GM12878 (cell line): ENCODE measurements at regions not wholly inside any gene's neighbourhood (a gene's known extent, or its start where the extent isn't known, plus 50 kb on each side); places are given as distances from the start of the nearest gene placed in this dataset.

Experiments
- ATAC-seq: fragments of 200-7000 bp; cut with Tn5 transposase; 3 replicates; pipeline ENCODE4 v1.9.1; 2020; ENCODE audit warnings: mild to moderate bottlenecking, moderate library complexity
- BruUV-seq: library from RNA; stranded (reverse); fragments of 400-500 nt; replicated peaks from 2 replicates; lab custom pipeline; 2021; lab: Mats Ljungman, UMichigan
- CTCF ChIA-PET: fragments of 300-600 bp; sonication (Branson Sonifier 250); formaldehyde crosslinking; extraction: SDS; loops from one replicate; lab custom pipeline; 2021; ENCODE audit warnings: inconsistent platforms; lab: Yijun Ruan, JAX
- POLR2A ChIA-PET: fragments of 350-600 bp; formaldehyde crosslinking; extraction: SDS; loops from one replicate; lab custom pipeline; 2021; ENCODE audit warnings: inconsistent platforms; lab: Charles Lee
- RAD21 ChIA-PET: fragments of 300-600 bp; sonication (Branson Sonifier 250); formaldehyde crosslinking; loops from one replicate; lab custom pipeline; 2023; ENCODE audit warnings: antibody characterized with exemption; ENCODE audit not compliant: unreplicated experiment; lab: Charles Lee
- SMC1A ChIA-PET: fragments of 300-600 bp; sonication (Branson Sonifier 250); formaldehyde crosslinking; loops from one replicate; lab custom pipeline; 2023; ENCODE audit not compliant: unreplicated experiment, uncharacterized antibody; lab: Charles Lee
- DNase-seq: peaks from one replicate; pipeline ENCODE4 v3.0.0-alpha.2; 2011; ENCODE audit warnings: low read depth, low spot score
- FAIRE-seq: peaks from 3 replicates; lab custom pipeline; 2011; peaks lifted over from hg19 to GRCh38; lab: Jason Lieb, UNC
- H2AFZ ChIP-seq: 2 replicates; pipeline ENCODE4 v1.6.0; 2011; ENCODE audit warnings: low read depth, low read length, control low read depth; ENCODE audit not compliant: control insufficient read depth
- H3K27ac ChIP-seq: 2 replicates; pipeline ENCODE4 v1.5.1; 2011; ENCODE audit warnings: control low read depth; ENCODE audit not compliant: control insufficient read depth, insufficient read depth
- H3K27me3 ChIP-seq, 2 experiments: replicated peaks in 1 of 2; 2 replicates each; pipeline versions ENCODE4 v1.6.0 to v1.6.1; 2011; ENCODE audit warnings: low read length in 1 of 2; ENCODE audit not compliant: control insufficient read depth in 2 of 2, insufficient read depth in 2 of 2
- H3K36me3 ChIP-seq, 2 experiments: 2 replicates each; pipeline ENCODE4 v1.5.1; 2011; ENCODE audit warnings: low read length in 1 of 2; ENCODE audit not compliant: control insufficient read depth in 2 of 2, insufficient read depth in 2 of 2
- H3K4me1 ChIP-seq: 2 replicates; pipeline ENCODE4 v1.6.1; 2011; ENCODE audit warnings: mild to moderate bottlenecking, low read length, moderate library complexity, mixed read lengths; ENCODE audit not compliant: control insufficient read depth, insufficient read depth
- H3K4me2 ChIP-seq: 2 replicates; pipeline ENCODE4 v1.6.0; 2011; ENCODE audit warnings: control low read depth; ENCODE audit not compliant: control insufficient read depth, insufficient read depth
- H3K4me3 ChIP-seq: fragments of 200-600 bp; sonication (generic); 2 replicates; pipeline ENCODE4 v1.5.1; 2016
- H3K79me2 ChIP-seq: 2 replicates; pipeline ENCODE4 v1.6.0; 2011; ENCODE audit warnings: low read length; ENCODE audit not compliant: control insufficient read depth, insufficient read depth
- H3K9ac ChIP-seq: 2 replicates; pipeline ENCODE4 v1.8.0; 2011; ENCODE audit warnings: low read length, control low read depth, mixed read lengths; ENCODE audit not compliant: control insufficient read depth, insufficient read depth
- H3K9me3 ChIP-seq: replicated peaks from 3 replicates; pipeline ENCODE4 v1.5.1; 2011; ENCODE audit warnings: mild to moderate bottlenecking, low read length; ENCODE audit not compliant: control insufficient read depth, insufficient read depth
- H4K20me1 ChIP-seq: 2 replicates; pipeline ENCODE4 v1.6.0; 2011; ENCODE audit not compliant: control insufficient read depth, insufficient read depth
- BACH1 ChIP-seq: fragments of 450-650 bp; IDR thresholded peaks from 2 replicates; pipeline ENCODE4 v1.6.1; 2017; ENCODE audit warnings: mild to moderate bottlenecking, borderline replicate concordance
- CTCF ChIP-seq, 3 experiments: IDR thresholded peaks in 2 of 3; conservative IDR thresholded peaks in 1 of 3; 2 replicates each; pipeline ENCODE4 v1.5.1; 2011; ENCODE audit warnings: low read depth in 3 of 3, low read length in 3 of 3, mild to moderate bottlenecking in 3 of 3, control low read depth in 2 of 3, moderate library complexity in 2 of 3, inconsistent platforms in 1 of 3, mixed read lengths in 1 of 3; ENCODE audit not compliant: control insufficient read depth in 2 of 3, insufficient read depth in 1 of 3; ENCODE audit errors: extremely low read depth in 1 of 3
- FOS ChIP-seq: IDR thresholded peaks from 3 replicates; pipeline ENCODE4 v1.6.1; 2011; ENCODE audit warnings: borderline replicate concordance; ENCODE audit not compliant: insufficient read length; ENCODE audit errors: extremely low read depth
- JUND ChIP-seq: IDR thresholded peaks from 2 replicates; pipeline ENCODE4 v1.6.1; 2012; ENCODE audit warnings: low read depth, mild to moderate bottlenecking, low read length, improper control_type of control experiment, moderate library complexity
- LARP7 ChIP-seq: fragments of 450-650 bp; IDR thresholded peaks from 2 replicates; pipeline ENCODE4 v1.6.1; 2017; ENCODE audit warnings: mild to moderate bottlenecking
- MYB ChIP-seq: fragments of 150-350 bp; IDR thresholded peaks from 2 replicates; pipeline ENCODE4 v1.6.1; 2014; ENCODE audit warnings: mild to moderate bottlenecking, low read depth, low read length, borderline replicate concordance
- NFIC ChIP-seq: IDR thresholded peaks from 2 replicates; pipeline ENCODE4 v1.6.1; 2012; ENCODE audit warnings: low read depth, mild to moderate bottlenecking, inconsistent platforms, low read length, moderate library complexity
- NR2F1 ChIP-seq: fragments of 450-650 bp; conservative IDR thresholded peaks from 2 replicates; pipeline ENCODE4 v1.6.1; 2017; ENCODE audit warnings: mild to moderate bottlenecking
- SMARCA5 ChIP-seq: fragments of 450-650 bp; IDR thresholded peaks from 2 replicates; pipeline ENCODE4 v1.6.1; 2017; ENCODE audit warnings: mild to moderate bottlenecking
- SMC3 ChIP-seq: IDR thresholded peaks from 2 replicates; pipeline ENCODE4 v1.6.1; 2011; ENCODE audit warnings: low read length, improper control_type of control experiment, borderline replicate concordance
- YY1 ChIP-seq: IDR thresholded peaks from 2 replicates; pipeline ENCODE4 v1.6.1; 2011; ENCODE audit warnings: low read depth, mild to moderate bottlenecking, low read length
- ZSCAN29 ChIP-seq: fragments of 450-650 bp; IDR thresholded peaks from 2 replicates; pipeline ENCODE4 v1.6.1; 2017; ENCODE audit warnings: mild to moderate bottlenecking, moderate library complexity
- WGBS: methylation state at CpG from one replicate; pipeline ENCODE4 v1.1.6; 2016; ENCODE audit warnings: low lambda C conversion rate; ENCODE audit not compliant: insufficient replicate concordance, insufficient coverage; ENCODE audit errors: missing lambda C conversion rate; 5-methylcytosine and 5-hydroxymethylcytosine counted together
- in situ Hi-C: fragments of 300-500 bp; cut with MboI; formaldehyde crosslinking; loops from 9 replicates; pipeline ENCODE4 v1.14.3; 2018; ENCODE audit warnings: mixed read lengths
- intact Hi-C: fragments of 100-400 bp; cut with micrococcal nuclease; formaldehyde crosslinking; loops from one replicate; pipeline ENCODE4 v1.14.2; 2022; ENCODE audit not compliant: unreplicated experiment
- TF ChIP-seq, protein P1 (sequence below): IDR thresholded peaks from 2 replicates; pipeline ENCODE4 v1.6.1; 2011; ENCODE audit warnings: low read depth, low read length, improper control_type of control experiment, borderline replicate concordance

DNA sequence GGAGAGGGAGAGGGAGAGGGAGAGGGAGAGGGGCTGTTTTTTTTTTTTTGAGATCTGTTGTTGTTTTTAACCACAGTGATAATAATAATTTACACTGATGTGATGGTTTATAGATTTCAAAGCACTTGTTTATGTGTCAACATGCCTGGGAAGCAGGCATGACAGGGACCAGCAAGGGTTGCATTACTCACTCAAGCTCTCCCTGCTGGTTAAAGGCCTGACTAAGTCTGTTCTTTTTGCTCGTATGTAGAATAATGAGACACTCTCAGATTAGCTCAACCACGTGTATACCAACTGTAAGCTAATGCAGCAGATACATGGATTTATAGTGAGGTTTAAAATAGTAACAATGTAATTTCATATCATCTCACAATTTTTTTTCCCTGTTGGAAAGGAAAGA is 134.6 kb upstream of the BOD1L1 start:
- ChIA-PET RAD21 (no interaction called here), SMC1A (no interaction called here), POLR2A (no interaction called here), CTCF (interaction anchor here (1.3 kb wide), 1 partner anchor 10 kb away, joined by 4 read pairs; no protein-coding TSS in a partner anchor)
- in situ Hi-C loops (no loop called here), intact Hi-C loops (no loop called here)
- no peak for ATAC-seq
- no peaks in the 10 kb centered on the region for H3K36me3 ChIP-seq
- no peak overlapping the region for H3K27ac ChIP-seq
- no peak overlapping the region for H2AFZ ChIP-seq
- no peak for DNase-seq
- no peaks in the 10 kb centered on the region for H3K79me2 ChIP-seq
- no peaks in the 10 kb centered on the region for H4K20me1 ChIP-seq
- H3K27me3 ChIP-seq: no peaks in the 10 kb centered on the region
- no peaks in the 10 kb centered on the region for H3K4me1 ChIP-seq
- no peak overlapping the region for H3K9ac ChIP-seq
- no peak overlapping the region for H3K4me2 ChIP-seq
- no peak overlapping the region for H3K4me3 ChIP-seq
- no peak for TF ChIP-seq JUND
- TF ChIP-seq NFIC: no peak
- TF ChIP-seq LARP7: no peak
- TF ChIP-seq BACH1: no peak
- no peak for TF ChIP-seq YY1
- TF ChIP-seq FOS: no peak
- no peak for TF ChIP-seq SMARCA5
- no peak for TF ChIP-seq NR2F1
- no peak for TF ChIP-seq ZSCAN29
- no peak for TF ChIP-seq MYB
- no peak for TF ChIP-seq CTCF (IDR thresholded peaks at IDR 0.05 in 2 of 3, conservative IDR thresholded peaks at IDR 0.05 in 1 of 3; ENCODE audit: control insufficient read depth in 2 of 3, extremely low read depth in 1 of 3, insufficient read depth in 1 of 3, low read depth in 3 of 3, low read length in 3 of 3)
- TF ChIP-seq, protein P1, sequence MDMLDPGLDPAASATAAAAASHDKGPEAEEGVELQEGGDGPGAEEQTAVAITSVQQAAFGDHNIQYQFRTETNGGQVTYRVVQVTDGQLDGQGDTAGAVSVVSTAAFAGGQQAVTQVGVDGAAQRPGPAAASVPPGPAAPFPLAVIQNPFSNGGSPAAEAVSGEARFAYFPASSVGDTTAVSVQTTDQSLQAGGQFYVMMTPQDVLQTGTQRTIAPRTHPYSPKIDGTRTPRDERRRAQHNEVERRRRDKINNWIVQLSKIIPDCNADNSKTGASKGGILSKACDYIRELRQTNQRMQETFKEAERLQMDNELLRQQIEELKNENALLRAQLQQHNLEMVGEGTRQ: no peak
- TF ChIP-seq SMC3: no peak
- H3K9me3 ChIP-seq: no peaks in the 10 kb centered on the region
- FAIRE-seq: no peak
- BruUV-seq: no TSS peak
- WGBS: 40% methylated on average over 2 of the region's 2 CpGs
